ENCODE measurements at regions not wholly inside any gene's neighbourhood (a gene's known extent, or its start where the extent isn't known, plus 50 kb on each side); places are given as distances from the start of the nearest gene placed in this dataset.

DNA sequence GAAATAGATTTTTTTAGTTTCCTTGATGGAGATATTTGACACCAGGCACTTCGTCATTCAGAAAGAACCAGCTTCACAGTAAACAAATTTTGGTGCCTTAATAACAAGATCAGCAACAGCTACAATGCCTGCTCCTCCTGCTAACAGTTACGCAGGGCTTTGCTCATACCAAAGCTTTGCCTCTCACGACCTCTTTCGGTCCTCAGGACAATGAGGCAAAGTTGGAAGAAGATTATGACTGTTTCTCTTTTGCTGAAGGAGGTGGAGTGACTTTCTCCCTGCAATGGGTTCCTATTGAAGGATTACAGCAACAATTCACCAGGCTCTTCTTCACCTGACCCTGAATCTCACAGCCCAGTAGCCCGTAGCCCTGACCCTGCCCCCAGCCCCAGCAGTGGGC, 440.1 kb downstream of the PREX1 start:
- TF ChIP-seq, protein P1, sequence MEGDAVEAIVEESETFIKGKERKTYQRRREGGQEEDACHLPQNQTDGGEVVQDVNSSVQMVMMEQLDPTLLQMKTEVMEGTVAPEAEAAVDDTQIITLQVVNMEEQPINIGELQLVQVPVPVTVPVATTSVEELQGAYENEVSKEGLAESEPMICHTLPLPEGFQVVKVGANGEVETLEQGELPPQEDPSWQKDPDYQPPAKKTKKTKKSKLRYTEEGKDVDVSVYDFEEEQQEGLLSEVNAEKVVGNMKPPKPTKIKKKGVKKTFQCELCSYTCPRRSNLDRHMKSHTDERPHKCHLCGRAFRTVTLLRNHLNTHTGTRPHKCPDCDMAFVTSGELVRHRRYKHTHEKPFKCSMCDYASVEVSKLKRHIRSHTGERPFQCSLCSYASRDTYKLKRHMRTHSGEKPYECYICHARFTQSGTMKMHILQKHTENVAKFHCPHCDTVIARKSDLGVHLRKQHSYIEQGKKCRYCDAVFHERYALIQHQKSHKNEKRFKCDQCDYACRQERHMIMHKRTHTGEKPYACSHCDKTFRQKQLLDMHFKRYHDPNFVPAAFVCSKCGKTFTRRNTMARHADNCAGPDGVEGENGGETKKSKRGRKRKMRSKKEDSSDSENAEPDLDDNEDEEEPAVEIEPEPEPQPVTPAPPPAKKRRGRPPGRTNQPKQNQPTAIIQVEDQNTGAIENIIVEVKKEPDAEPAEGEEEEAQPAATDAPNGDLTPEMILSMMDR (IDR thresholded peaks at IDR 0.05): no peak
- no peak for TF ChIP-seq POLR2A (IDR thresholded peaks at IDR 0.05)

All from esophagus squamous epithelium (tissue), 4 donors.